ENCODE measurements at regions not wholly inside any gene's neighbourhood (a gene's known extent, or its start where the extent isn't known, plus 50 kb on each side); places are given as distances from the start of the nearest gene placed in this dataset.

DNA sequence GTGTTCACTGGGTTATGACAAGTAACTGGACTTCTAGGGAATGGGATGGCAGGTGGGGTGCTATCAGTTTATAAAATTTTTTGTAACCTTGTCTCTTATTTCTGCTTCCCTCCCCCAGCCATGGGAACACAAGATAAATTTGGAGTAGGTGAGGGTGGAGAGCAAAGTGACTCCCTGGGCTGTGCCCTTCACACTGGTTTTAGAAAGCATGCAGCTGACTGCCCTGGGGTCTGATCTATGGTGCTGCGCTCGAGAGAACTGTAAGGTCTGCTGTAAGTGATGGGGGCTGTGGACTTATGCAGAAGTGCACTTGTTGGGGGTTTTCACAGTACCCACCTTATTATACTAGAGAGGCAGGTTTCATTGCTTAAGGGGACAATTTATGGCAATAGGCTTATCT is 247.7 kb upstream of the DMRT1 start:
- no peak overlapping the region for H3K14ac ChIP-seq (ENCODE audit: low read length)
- no peak overlapping the region for H3K27ac ChIP-seq (ENCODE audit: low read depth, low read length)
- H3K23ac ChIP-seq (ENCODE audit: low read length), result no peak overlapping the region
- H4K12ac ChIP-seq (ENCODE audit: low read depth, low read length), result no peak overlapping the region
- no peak overlapping the region for H2AK5ac ChIP-seq (ENCODE audit: low read length)
- no peak overlapping the region for H3K4me3 ChIP-seq (ENCODE audit: low read depth, low read length)
- no peaks in the 10 kb centered on the region for H3K79me2 ChIP-seq (ENCODE audit: control insufficient read depth, insufficient read depth, low read length, poor library complexity)
- no peak overlapping the region for H3K4me2 ChIP-seq (ENCODE audit: low read length)
- H2BK12ac ChIP-seq (ENCODE audit: low read length), result no peak overlapping the region
- H3K4me1 ChIP-seq (ENCODE audit: control insufficient read depth in 1 of 2, insufficient read depth in 2 of 2, low read length in 2 of 2), result peaks cover 3 to 13% of the 10 kb centered on the region in 2 experiments
- H2BK5ac ChIP-seq (ENCODE audit: low read depth, low read length, poor library complexity), result no peak overlapping the region
- no peaks in the 10 kb centered on the region for H3K27me3 ChIP-seq (ENCODE audit: insufficient read depth, low read length)
- no peak overlapping the region for H4K8ac ChIP-seq (ENCODE audit: low read depth, low read length)
- no peak for DNase-seq
- H3K79me1 ChIP-seq (ENCODE audit: low read length), result peaks cover 1% of the 10 kb centered on the region
- no peaks in the 10 kb centered on the region for H3K36me3 ChIP-seq (ENCODE audit: control insufficient read depth in 1 of 2, insufficient read depth in 2 of 2, low read length in 2 of 2)
- H3K18ac ChIP-seq (ENCODE audit: low read length), result no peak overlapping the region
- H4K91ac ChIP-seq (ENCODE audit: low read depth, low read length), result no peak overlapping the region
- no CpG with 5 or more reads among the region's 2 CpGs for WGBS (ENCODE audit: extremely low coverage, insufficient coverage, insufficient read length)
- H3K4ac ChIP-seq (ENCODE audit: low read depth, low read length), result no peak overlapping the region
- no peak overlapping the region for H2AFZ ChIP-seq (ENCODE audit: insufficient read depth, low read length, poor library complexity)
- H3K9me3 ChIP-seq (ENCODE audit: insufficient read depth, low read depth, low read length), result no peaks in the 10 kb centered on the region
- no peak overlapping the region for H3K9ac ChIP-seq (ENCODE audit: low read length)
- no peak overlapping the region for H2BK120ac ChIP-seq (ENCODE audit: insufficient read depth, low read length, poor library complexity)

GRCh38 chr9:596703-597102 is 244.8 kb upstream of the DMRT1 start:
- no CpG with 5 or more reads among the region's 2 CpGs for WGBS (ENCODE audit: extremely low coverage, insufficient coverage, insufficient read length)
- Histone ChIP-seq H4K91ac (ENCODE audit: low read depth, low read length) (no peak overlapping the region), H3K14ac (ENCODE audit: low read length) (no peak overlapping the region), H2BK120ac (ENCODE audit: insufficient read depth, low read length, poor library complexity) (no peak overlapping the region), H2AK5ac (ENCODE audit: low read length) (no peak overlapping the region), H3K79me1 (ENCODE audit: low read length) (peaks cover 1% of the 10 kb centered on the region), H4K12ac (ENCODE audit: low read depth, low read length) (no peak overlapping the region), H3K4me3 (ENCODE audit: low read depth, low read length) (no peak overlapping the region), H3K27me3 (ENCODE audit: insufficient read depth, low read length) (no peaks in the 10 kb centered on the region), H2BK12ac (ENCODE audit: low read length) (no peak overlapping the region), H3K27ac (ENCODE audit: low read depth, low read length) (no peak overlapping the region), H3K23ac (ENCODE audit: low read length) (no peak overlapping the region), H3K18ac (ENCODE audit: low read length) (no peak overlapping the region), H3K9ac (ENCODE audit: low read length) (no peak overlapping the region), H2BK5ac (ENCODE audit: low read depth, low read length, poor library complexity) (no peak overlapping the region), H3K4ac (ENCODE audit: low read depth, low read length) (no peak overlapping the region), H3K4me2 (ENCODE audit: low read length) (no peak overlapping the region), H2AFZ (ENCODE audit: insufficient read depth, low read length, poor library complexity) (no peak overlapping the region), H3K36me3 (ENCODE audit: control insufficient read depth in 1 of 2, insufficient read depth in 2 of 2, low read length in 2 of 2) (no peaks in the 10 kb centered on the region), H3K79me2 (ENCODE audit: control insufficient read depth, insufficient read depth, low read length, poor library complexity) (no peaks in the 10 kb centered on the region), H4K8ac (ENCODE audit: low read depth, low read length) (no peak overlapping the region), H3K4me1 (ENCODE audit: control insufficient read depth in 1 of 2, insufficient read depth in 2 of 2, low read length in 2 of 2) (peaks cover 3 to 5% of the 10 kb centered on the region in 2 experiments), H3K9me3 (ENCODE audit: insufficient read depth, low read depth, low read length) (no peaks in the 10 kb centered on the region)
- DNase-seq, result no peak

DNA sequence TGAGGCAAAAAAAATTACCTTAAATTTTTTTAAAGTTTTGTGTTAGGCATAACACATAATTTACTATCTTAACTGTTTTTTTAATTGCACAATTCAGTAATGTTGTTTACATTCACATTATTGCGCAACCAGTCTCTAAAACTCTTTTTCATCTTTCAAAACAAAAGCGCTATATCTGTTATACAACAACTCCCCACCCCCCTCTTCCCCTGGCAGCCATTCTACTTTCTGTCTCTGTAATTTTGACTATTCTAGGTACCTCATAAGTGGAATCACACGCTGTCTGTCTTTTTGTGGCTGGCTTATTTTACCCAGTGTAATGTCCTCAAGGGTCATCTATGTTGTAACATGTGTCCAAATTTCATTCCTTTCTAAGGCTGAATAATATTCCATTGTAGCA is 241.5 kb upstream of the DMRT1 start:
- H3K4me3 ChIP-seq (ENCODE audit: low read depth, low read length), result no peak overlapping the region
- no peaks in the 10 kb centered on the region for H3K79me1 ChIP-seq (ENCODE audit: low read length)
- H4K8ac ChIP-seq (ENCODE audit: low read depth, low read length), result no peak overlapping the region
- H3K4me2 ChIP-seq (ENCODE audit: low read length), result no peak overlapping the region
- no peak overlapping the region for H2AFZ ChIP-seq (ENCODE audit: insufficient read depth, low read length, poor library complexity)
- no peak overlapping the region for H3K27ac ChIP-seq (ENCODE audit: low read depth, low read length)
- no peaks in the 10 kb centered on the region for H3K79me2 ChIP-seq (ENCODE audit: control insufficient read depth, insufficient read depth, low read length, poor library complexity)
- no peak overlapping the region for H2BK5ac ChIP-seq (ENCODE audit: low read depth, low read length, poor library complexity)
- no peak overlapping the region for H4K91ac ChIP-seq (ENCODE audit: low read depth, low read length)
- H3K27me3 ChIP-seq (ENCODE audit: insufficient read depth, low read length), result no peaks in the 10 kb centered on the region
- no peak overlapping the region for H2BK12ac ChIP-seq (ENCODE audit: low read length)
- DNase-seq, result no peak
- no peak overlapping the region for H3K4ac ChIP-seq (ENCODE audit: low read depth, low read length)
- no peak overlapping the region for H4K12ac ChIP-seq (ENCODE audit: low read depth, low read length)
- no peak overlapping the region for H3K14ac ChIP-seq (ENCODE audit: low read length)
- no peak overlapping the region for H2BK120ac ChIP-seq (ENCODE audit: insufficient read depth, low read length, poor library complexity)
- no peak overlapping the region for H3K18ac ChIP-seq (ENCODE audit: low read length)
- no peak overlapping the region for H2AK5ac ChIP-seq (ENCODE audit: low read length)
- no peak overlapping the region for H3K9ac ChIP-seq (ENCODE audit: low read length)
- H3K9me3 ChIP-seq (ENCODE audit: insufficient read depth, low read depth, low read length), result no peaks in the 10 kb centered on the region
- no peak overlapping the region for H3K23ac ChIP-seq (ENCODE audit: low read length)
- WGBS (ENCODE audit: extremely low coverage, insufficient coverage, insufficient read length), result no CpG with 5 or more reads among the region's 3 CpGs
- H3K36me3 ChIP-seq (ENCODE audit: control insufficient read depth in 1 of 2, insufficient read depth in 2 of 2, low read length in 2 of 2), result no peaks in the 10 kb centered on the region
- H3K4me1 ChIP-seq (ENCODE audit: control insufficient read depth in 1 of 2, insufficient read depth in 2 of 2, low read length in 2 of 2), result no peaks in the 10 kb centered on the region

DNA sequence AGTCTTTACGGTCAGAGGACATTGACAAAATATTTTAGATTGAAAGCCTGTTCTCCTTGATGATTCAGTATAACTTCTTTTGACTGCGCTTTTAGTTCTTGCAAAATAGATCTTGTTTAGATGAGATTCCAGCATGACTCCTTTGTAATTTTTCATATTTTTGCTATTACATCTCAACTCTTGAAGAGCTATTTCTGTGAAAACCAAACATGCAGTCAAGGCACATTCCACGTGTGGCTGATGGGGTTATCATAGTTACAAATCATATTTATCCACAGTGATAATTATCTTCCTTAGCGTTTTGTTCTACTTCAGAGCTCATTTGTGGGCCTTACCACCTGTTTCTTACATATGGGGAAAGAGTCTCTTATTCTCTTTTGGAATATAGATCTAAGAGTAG is 238.8 kb upstream of the DMRT1 start:
- H3K36me3 ChIP-seq (ENCODE audit: control insufficient read depth in 1 of 2, insufficient read depth in 2 of 2, low read length in 2 of 2), result no peaks in the 10 kb centered on the region
- H3K9me3 ChIP-seq (ENCODE audit: insufficient read depth, low read depth, low read length), result no peaks in the 10 kb centered on the region
- peaks cover 0 to 3% of the 10 kb centered on the region in 2 experiments for H3K4me1 ChIP-seq (ENCODE audit: control insufficient read depth in 1 of 2, insufficient read depth in 2 of 2, low read length in 2 of 2)
- no CpG with 5 or more reads among the region's 4 CpGs for WGBS (ENCODE audit: extremely low coverage, insufficient coverage, insufficient read length)
- H4K8ac ChIP-seq (ENCODE audit: low read depth, low read length), result no peak overlapping the region
- no peak overlapping the region for H3K23ac ChIP-seq (ENCODE audit: low read length)
- H3K79me2 ChIP-seq (ENCODE audit: control insufficient read depth, insufficient read depth, low read length, poor library complexity), result no peaks in the 10 kb centered on the region
- no peak overlapping the region for H3K9ac ChIP-seq (ENCODE audit: low read length)
- no peak overlapping the region for H4K12ac ChIP-seq (ENCODE audit: low read depth, low read length)
- H2BK120ac ChIP-seq (ENCODE audit: insufficient read depth, low read length, poor library complexity), result no peak overlapping the region
- H2AK5ac ChIP-seq (ENCODE audit: low read length), result no peak overlapping the region
- no peak overlapping the region for H3K14ac ChIP-seq (ENCODE audit: low read length)
- H3K27me3 ChIP-seq (ENCODE audit: insufficient read depth, low read length), result no peaks in the 10 kb centered on the region
- H2BK12ac ChIP-seq (ENCODE audit: low read length), result no peak overlapping the region
- H3K4ac ChIP-seq (ENCODE audit: low read depth, low read length), result no peak overlapping the region
- no peak overlapping the region for H3K27ac ChIP-seq (ENCODE audit: low read depth, low read length)
- H2AFZ ChIP-seq (ENCODE audit: insufficient read depth, low read length, poor library complexity), result no peak overlapping the region
- H3K18ac ChIP-seq (ENCODE audit: low read length), result no peak overlapping the region
- no peak overlapping the region for H2BK5ac ChIP-seq (ENCODE audit: low read depth, low read length, poor library complexity)
- no peak overlapping the region for H4K91ac ChIP-seq (ENCODE audit: low read depth, low read length)
- no peaks in the 10 kb centered on the region for H3K79me1 ChIP-seq (ENCODE audit: low read length)
- H3K4me3 ChIP-seq (ENCODE audit: low read depth, low read length), result no peak overlapping the region
- DNase-seq, result peak; percentile 86 to 94
- no peak overlapping the region for H3K4me2 ChIP-seq (ENCODE audit: low read length)

Measured in trophoblast cell (in vitro differentiated cells and primary cell).